ENCODE measurements at regions not wholly inside any gene's neighbourhood (a gene's known extent, or its start where the extent isn't known, plus 50 kb on each side); places are given as distances from the start of the nearest gene placed in this dataset.

DNA sequence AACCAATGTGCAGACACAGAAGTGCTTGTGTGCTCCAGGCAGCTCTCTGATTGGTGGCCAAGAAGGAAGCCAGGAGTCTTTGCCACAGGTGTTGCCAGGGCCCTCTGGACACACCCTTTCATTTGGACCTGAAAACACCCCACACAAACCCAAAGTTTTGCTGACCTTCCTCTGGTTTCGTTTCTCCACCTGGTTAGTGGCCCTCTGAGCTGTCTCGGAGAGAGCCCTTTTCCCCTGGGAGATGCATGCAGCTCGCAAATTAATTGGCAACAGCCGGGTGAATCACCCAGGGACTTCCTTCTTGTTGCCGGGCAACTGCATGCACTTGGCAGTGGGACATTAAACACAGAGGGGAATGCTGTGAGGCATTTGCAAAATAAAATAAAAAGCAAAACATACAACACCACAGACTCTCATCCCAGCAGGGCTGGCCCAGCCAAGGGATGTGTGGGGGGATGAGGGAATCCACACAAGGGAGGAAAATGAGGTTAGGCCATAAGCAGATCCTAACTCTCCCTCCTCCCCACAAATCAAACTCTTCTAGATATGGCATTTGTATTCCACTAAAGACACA is 286.6 kb downstream of the SOX9 start:
- no peak for DNase-seq (ENCODE audit: low spot score)

DNA sequence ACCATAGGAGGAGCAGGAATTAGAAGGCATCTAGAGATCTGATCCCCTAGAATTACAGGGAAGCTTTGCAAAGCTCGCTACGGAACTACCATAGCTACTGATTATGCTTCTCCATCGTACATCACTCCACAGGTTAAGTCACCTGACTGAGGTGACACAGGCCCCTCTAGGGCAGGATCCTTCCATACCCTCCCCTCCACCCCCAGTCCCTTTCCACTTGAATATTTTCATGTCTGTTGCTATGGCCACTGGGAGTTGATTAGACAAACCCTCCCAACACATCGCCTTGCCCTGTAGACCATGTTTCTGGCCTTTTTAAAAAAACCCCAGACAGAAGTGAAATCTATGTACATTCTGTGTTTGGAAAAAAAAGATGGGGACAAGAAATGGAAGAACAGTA is 287.1 kb downstream of the SOX9 start:
- no peak for DNase-seq (ENCODE audit: low spot score)

DNA sequence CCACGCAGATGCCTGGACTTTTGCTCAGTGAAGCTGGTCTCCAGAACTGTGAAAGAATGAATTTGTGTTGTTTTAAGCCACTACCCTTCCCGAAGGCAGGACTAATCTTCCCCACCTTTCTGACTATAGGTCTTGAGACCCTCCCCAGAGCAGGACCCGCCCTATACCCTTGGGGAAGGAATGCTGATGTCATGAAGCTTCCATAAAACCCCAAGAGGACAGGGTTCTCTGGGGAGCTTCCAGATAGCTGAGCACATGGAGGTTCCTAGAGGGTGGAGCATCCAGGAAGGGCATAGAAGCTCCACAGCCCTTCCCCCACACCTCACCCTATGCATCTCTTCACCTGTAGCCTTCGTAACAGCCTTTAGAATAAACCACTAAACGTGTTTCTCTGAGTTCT is 287.8 kb downstream of the SOX9 start:
- DNase-seq (ENCODE audit: low spot score) = no peak

DNA sequence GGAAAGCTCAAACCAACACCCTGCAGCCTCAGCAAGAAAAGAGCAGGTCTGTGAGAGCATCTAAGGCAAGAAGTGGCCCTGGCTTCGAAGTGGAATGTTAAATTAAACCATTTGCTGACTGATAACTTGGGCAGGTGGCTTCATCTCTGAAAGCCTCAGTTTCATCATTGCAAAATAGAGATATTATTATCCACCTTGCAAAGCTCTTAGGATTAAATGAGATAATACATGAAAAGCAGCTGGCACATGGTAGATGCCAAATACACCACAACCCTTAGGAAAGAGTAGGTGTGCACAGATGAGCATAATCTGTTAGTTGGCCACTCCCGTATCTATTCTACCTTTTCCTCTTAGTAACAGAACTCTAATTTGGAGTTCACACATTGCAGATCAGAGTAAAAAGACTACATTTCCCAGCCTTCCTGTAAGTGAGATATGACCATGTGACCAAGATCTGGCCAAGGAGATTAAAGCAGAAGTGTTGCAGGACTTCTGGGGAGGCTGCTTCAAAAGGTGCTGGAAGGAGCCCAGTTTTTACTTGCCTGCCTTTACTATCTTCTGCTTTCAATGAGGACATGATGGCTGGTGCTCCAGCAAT is 288.7 kb downstream of the SOX9 start:
- no peak for DNase-seq (ENCODE audit: low spot score)

DNA sequence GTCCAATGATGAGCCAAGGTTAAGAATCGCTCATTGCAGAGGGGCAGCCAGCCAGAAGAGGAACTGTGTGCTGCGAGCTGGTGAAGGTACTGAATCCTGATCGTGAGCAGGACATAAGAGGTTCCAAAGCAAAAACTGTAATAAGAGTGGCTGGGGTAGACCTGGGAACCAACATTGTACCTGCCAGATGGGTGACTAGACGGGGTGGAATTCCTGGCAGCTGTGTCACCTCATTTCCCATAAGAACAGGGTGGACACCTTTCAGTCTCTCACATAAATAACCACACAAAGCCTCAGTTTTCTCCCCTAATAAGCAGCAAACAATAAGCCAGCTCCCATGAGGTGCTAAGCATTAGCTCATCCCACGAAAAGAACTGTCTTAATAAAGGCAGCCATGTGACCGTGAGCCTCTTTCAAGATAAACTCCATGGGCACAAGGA is 290.3 kb downstream of the SOX9 start:
- no peak for DNase-seq (ENCODE audit: low spot score)

GRCh38 chr17:72412650-72413076 is 291.8 kb downstream of the SOX9 start:
- no peak for DNase-seq (ENCODE audit: low spot score)

GRCh38 chr17:72413077-72414031 is 292.5 kb downstream of the SOX9 start:
- DNase-seq (ENCODE audit: low spot score) = no peak

DNA sequence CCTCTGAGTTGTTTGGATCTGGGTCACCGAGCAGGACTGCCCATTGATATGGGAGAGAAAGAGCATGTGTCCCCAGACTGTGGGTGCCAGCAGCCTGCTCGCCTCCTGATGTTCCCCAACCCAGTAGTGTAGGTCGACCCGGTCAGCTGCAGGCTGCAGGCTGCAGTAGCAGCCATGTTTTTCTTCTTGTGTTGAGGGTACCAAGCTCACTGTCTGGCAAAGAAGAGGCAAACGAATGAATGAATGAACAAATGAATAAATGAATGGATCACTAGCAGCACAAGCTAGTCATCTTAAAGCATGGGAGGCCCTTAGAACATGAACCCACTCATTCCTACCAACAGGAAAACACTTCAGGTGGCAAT is 293.2 kb downstream of the SOX9 start:
- DNase-seq (ENCODE audit: low spot score) = no peak

GRCh38 chr17:72414967-72415853 is 294.4 kb downstream of the SOX9 start:
- DNase-seq (ENCODE audit: low spot score) = no peak

- no peak for DNase-seq (ENCODE audit: low spot score)
Measured at GRCh38 chr17:72416054-72416675, 295.3 kb downstream of the SOX9 start.

- no peak for DNase-seq (ENCODE audit: low spot score)
Measured at GRCh38 chr17:72416905-72417304, 296.1 kb downstream of the SOX9 start.

DNA sequence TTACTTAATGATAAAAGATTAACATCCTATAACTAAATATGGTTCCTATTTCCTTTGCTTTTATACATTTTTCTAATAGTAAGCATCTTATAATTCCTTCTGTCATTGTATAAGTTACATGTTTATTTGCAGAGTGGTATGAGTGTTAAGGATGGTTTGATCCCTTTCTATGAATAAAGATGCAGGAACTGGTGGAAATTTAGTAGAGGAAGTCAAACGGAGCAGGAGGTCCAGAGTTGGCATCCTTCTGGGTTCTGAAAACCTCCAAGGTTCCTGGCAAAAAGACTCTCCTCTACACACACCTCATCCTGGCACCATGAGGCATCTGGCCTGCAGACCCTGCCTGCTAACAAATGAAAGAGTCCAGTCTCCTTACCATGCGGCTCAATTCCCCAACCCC is 296.8 kb downstream of the SOX9 start:
- DNase-seq (ENCODE audit: low spot score) = no peak

DNA sequence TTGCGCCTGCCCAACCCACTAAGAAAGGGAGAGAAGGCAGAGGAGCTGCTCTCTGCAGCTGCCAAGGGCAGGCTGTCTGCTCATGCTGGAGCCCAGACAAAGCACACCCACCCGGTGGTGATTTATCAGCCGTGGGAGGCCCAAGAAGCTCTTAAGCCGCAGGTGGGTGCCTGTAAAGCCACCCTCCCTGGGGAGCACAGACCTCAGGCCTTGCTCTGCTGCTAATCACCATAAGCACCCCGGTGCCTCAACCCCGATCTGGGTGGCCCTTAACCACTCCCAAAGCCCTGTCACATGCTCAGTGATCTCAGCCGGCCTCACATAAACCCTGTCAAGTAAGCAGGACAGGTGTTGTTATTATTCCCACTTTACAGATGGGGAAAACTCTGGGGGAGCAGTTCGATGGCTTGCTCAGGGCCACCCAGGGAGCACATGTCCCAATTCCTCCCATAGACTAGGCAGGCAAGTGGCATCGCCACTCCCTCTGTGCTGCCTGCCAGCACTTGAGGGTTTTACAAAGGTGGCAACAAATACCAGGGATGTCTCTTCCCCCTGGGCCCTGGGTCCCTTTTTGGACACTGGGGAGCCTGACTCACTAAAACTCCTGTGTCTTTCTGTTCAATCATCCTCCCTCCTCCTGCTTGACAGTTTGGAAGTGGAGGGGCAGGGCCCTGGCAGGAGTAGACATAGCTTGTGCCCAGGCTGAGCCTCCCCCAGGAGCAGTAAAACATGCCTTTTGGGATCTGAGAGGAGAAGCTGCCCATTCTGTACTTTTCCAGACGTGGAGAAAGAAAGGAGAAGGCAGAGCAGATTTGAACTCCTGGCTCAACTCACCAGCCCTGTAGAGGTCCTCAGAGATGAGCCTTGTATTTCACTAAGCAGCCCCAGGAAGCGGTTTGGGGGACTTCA is 299.3 kb downstream of the SOX9 start:
- no peak for DNase-seq (ENCODE audit: low spot score)

DNA sequence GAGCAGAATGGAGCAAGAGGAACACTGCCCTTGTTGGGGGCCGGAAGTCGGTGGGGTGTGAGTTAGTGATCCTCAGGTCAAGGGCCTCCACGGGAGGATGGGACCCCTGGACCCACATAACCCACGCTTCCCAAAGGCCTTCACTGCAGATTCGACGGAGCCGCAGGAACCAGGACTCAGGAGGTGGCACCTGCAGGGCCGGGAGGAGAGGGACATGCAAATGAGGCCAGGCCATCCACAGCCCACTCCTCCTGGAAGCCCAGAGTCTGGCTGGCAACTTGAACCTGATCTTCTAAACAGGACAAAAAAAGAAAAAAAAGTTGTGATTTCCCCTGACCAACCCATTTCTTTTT is 299.9 kb downstream of the SOX9 start:
- no peak for DNase-seq (ENCODE audit: low spot score)

DNA sequence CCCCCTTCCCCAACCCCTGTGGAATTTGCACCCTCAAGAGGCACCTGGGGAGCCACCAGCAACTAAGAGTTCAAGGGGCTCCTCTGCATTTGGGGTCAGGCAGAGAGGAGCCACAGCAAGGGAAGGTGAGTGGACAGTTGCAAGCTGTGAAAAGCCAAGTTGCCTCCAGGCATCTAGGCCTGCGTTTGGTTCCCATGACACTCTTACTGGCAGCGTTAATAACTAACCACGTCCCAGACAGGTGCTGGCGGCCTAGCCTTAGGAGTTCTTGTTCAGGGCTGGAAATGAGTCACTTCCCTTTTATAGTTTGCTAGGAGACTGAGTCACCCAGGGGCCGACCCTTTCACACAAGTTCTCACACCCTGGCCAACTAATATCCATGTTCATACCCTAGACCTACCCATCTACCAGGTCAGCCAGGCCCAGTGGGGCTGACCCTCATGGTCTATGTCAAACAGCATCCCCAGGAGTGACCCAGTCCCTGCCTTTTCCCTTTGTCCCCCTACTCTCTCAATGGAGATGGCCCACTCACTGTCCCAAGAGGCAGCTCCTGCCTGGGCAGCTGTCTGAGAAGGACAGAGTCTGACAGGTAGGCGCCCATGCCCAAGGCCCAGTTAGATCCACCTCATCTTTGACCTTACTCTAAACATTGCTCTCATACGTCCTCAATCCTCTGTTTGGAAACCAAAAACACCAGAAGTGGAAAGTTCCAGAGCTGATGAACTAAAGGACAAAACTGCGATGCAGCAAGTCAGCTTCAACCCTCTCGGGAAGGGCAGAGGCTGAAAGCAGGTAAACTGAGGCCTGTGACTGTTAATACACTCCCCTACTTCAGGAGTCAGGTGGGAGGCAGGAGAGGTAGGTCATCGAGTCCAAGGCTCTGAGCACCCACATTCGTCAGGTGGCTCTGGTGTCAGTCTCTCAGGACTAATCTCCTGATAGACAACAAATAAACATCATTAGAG is 300.6 kb downstream of the SOX9 start:
- no peak for DNase-seq (ENCODE audit: low spot score)

GRCh38 chr17:72422204-72422504 is 301.3 kb downstream of the SOX9 start:
- no peak for DNase-seq (ENCODE audit: low spot score)

GRCh38 chr17:72422505-72423285 is 301.9 kb downstream of the SOX9 start:
- DNase-seq (ENCODE audit: low spot score) = no peak

DNA sequence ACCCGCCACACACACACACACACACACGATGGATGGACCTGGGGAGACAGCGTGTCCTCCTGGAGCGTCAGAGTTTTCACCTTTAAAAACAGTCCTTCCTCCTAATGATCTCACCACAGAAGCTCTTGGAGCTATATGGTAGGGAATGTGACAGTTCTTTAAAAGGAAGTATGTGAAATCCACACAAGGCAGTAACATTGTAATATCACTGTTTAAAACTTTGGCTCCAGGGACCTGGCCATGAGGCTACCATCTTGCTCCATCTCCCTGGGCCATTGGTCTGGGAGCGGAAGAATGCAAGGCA is 302.4 kb downstream of the SOX9 start:
- DNase-seq (ENCODE audit: low spot score) = no peak
